ENCODE measurements at regions not wholly inside any gene's neighbourhood (a gene's known extent, or its start where the extent isn't known, plus 50 kb on each side); places are given as distances from the start of the nearest gene placed in this dataset.

DNA sequence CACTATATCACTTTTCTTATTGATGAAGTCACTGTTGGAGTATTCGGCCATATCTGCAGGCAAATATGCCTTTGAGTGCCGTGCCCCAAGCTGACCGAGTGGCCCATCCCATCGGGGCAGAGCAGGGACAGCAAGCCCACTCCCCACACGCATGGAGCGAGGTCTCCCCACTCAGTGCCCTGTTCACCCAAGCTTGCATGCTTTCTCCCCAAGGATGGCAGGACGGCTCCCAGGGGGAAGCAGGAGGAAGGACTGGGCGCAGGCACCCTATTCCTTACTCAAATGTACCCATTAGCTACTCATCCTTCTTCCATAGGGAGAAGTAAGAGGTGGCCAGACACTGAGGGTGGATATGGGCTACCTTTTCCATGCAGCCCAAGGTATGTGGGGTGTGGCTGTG is 309.0 kb downstream of the IRX1 start:
- CTCF ChIA-PET (ENCODE audit: unreplicated experiment), result no interaction called here
- H3K9me2 ChIP-seq (ENCODE audit: insufficient read depth, low read length), result no peaks in the 10 kb centered on the region
- intact Hi-C loops (cut with micrococcal nuclease; ENCODE audit: unreplicated experiment), result no loop called here
- no peaks in the 10 kb centered on the region for H3K9me3 ChIP-seq (ENCODE audit: low read length)
- H3K36me3 ChIP-seq (ENCODE audit: insufficient read depth, low read length), result no peaks in the 10 kb centered on the region
- no peak overlapping the region for H3K27ac ChIP-seq (ENCODE audit: low read depth, low read length, poor library complexity, severe bottlenecking)
- H3K79me2 ChIP-seq (ENCODE audit: insufficient read depth, low read depth, low read length), result no peaks in the 10 kb centered on the region
- no peak overlapping the region for H3K4me3 ChIP-seq (ENCODE audit: low read depth, low read length, poor library complexity, severe bottlenecking)
- TF ChIP-seq EZH2phosphoT487 (IDR thresholded peaks at IDR 0.05; ENCODE audit: borderline replicate concordance, low read depth, low read length), result no peak
- H3K4me1 ChIP-seq (ENCODE audit: insufficient read depth, low read length, poor library complexity, severe bottlenecking), result no peaks in the 10 kb centered on the region
- H3K4me2 ChIP-seq (ENCODE audit: low read length), result no peak overlapping the region
- H4K20me1 ChIP-seq (ENCODE audit: insufficient read depth, low read length), result no peaks in the 10 kb centered on the region
- DNase-seq (ENCODE audit: low spot score), result no peak
- BruUV-seq (replicated peaks), result no TSS peak
- H2AFZ ChIP-seq (ENCODE audit: low read length), result no peak overlapping the region
- POLR2A ChIA-PET, result interaction anchor here (0.6 kb wide), 1 partner anchor 18 kb away, joined by 3 read pairs; no protein-coding TSS in a partner anchor

- H3K9me2 ChIP-seq (ENCODE audit: insufficient read depth, low read length), result no peaks in the 10 kb centered on the region
- H2AFZ ChIP-seq (ENCODE audit: low read length), result no peak overlapping the region
- no TSS peak for BruUV-seq (replicated peaks)
- CTCF ChIA-PET (ENCODE audit: unreplicated experiment), result no interaction called here
- H3K4me2 ChIP-seq (ENCODE audit: low read length), result no peak overlapping the region
- H3K27ac ChIP-seq (ENCODE audit: low read depth, low read length, poor library complexity, severe bottlenecking), result no peak overlapping the region
- H3K9me3 ChIP-seq (ENCODE audit: low read length), result no peaks in the 10 kb centered on the region
- no peaks in the 10 kb centered on the region for H3K79me2 ChIP-seq (ENCODE audit: insufficient read depth, low read depth, low read length)
- no peak overlapping the region for H3K4me3 ChIP-seq (ENCODE audit: low read depth, low read length, poor library complexity, severe bottlenecking)
- H3K36me3 ChIP-seq (ENCODE audit: insufficient read depth, low read length), result no peaks in the 10 kb centered on the region
- POLR2A ChIA-PET, result no interaction called here
- no peak for DNase-seq (ENCODE audit: low spot score)
- H3K4me1 ChIP-seq (ENCODE audit: insufficient read depth, low read length, poor library complexity, severe bottlenecking), result no peaks in the 10 kb centered on the region
- TF ChIP-seq EZH2phosphoT487 (IDR thresholded peaks at IDR 0.05; ENCODE audit: borderline replicate concordance, low read depth, low read length), result no peak
- TF ChIP-seq, protein P1, sequence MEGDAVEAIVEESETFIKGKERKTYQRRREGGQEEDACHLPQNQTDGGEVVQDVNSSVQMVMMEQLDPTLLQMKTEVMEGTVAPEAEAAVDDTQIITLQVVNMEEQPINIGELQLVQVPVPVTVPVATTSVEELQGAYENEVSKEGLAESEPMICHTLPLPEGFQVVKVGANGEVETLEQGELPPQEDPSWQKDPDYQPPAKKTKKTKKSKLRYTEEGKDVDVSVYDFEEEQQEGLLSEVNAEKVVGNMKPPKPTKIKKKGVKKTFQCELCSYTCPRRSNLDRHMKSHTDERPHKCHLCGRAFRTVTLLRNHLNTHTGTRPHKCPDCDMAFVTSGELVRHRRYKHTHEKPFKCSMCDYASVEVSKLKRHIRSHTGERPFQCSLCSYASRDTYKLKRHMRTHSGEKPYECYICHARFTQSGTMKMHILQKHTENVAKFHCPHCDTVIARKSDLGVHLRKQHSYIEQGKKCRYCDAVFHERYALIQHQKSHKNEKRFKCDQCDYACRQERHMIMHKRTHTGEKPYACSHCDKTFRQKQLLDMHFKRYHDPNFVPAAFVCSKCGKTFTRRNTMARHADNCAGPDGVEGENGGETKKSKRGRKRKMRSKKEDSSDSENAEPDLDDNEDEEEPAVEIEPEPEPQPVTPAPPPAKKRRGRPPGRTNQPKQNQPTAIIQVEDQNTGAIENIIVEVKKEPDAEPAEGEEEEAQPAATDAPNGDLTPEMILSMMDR (conservative IDR thresholded peaks at IDR 0.05; ENCODE audit: low read length), result no peak
- intact Hi-C loops (cut with micrococcal nuclease; ENCODE audit: unreplicated experiment), result no loop called here
- no peaks in the 10 kb centered on the region for H4K20me1 ChIP-seq (ENCODE audit: insufficient read depth, low read length)
Observed at GRCh38 chr5:3905031-3905430, 309.4 kb downstream of the IRX1 start.

DNA sequence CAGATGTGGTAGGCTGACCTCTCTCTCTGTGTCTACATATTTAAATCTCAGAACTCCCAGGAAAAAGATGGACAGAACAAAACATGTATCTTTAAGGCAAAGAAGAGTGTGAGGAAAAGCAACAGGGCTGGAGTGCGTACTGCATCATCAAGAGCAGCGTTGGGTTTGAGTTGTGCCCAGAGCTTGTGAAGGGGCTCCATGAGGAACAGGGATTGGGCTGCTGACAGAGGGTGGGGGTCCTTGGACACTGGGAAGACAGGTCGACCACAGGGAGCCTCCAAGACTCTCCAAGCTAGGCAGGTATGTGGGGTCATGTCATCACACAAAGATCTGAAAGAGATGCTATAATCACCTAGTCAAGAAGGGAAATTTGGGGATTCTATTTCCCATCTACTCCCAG is 309.9 kb downstream of the IRX1 start:
- CTCF ChIA-PET (ENCODE audit: unreplicated experiment), result no interaction called here
- no peaks in the 10 kb centered on the region for H3K36me3 ChIP-seq (ENCODE audit: insufficient read depth, low read length)
- H2AFZ ChIP-seq (ENCODE audit: low read length), result no peak overlapping the region
- H3K79me2 ChIP-seq (ENCODE audit: insufficient read depth, low read depth, low read length), result no peaks in the 10 kb centered on the region
- H4K20me1 ChIP-seq (ENCODE audit: insufficient read depth, low read length), result no peaks in the 10 kb centered on the region
- DNase-seq (ENCODE audit: low spot score), result no peak
- intact Hi-C loops (cut with micrococcal nuclease; ENCODE audit: unreplicated experiment), result no loop called here
- no peaks in the 10 kb centered on the region for H3K9me3 ChIP-seq (ENCODE audit: low read length)
- H3K9me2 ChIP-seq (ENCODE audit: insufficient read depth, low read length), result no peaks in the 10 kb centered on the region
- H3K27ac ChIP-seq (ENCODE audit: low read depth, low read length, poor library complexity, severe bottlenecking), result no peak overlapping the region
- TF ChIP-seq, protein P1 (conservative IDR thresholded peaks at IDR 0.05; ENCODE audit: low read length), result no peak
- TF ChIP-seq EZH2phosphoT487 (IDR thresholded peaks at IDR 0.05; ENCODE audit: borderline replicate concordance, low read depth, low read length), result no peak
- no peak overlapping the region for H3K4me2 ChIP-seq (ENCODE audit: low read length)
- no peak overlapping the region for H3K4me3 ChIP-seq (ENCODE audit: low read depth, low read length, poor library complexity, severe bottlenecking)
- POLR2A ChIA-PET, result no interaction called here
- no TSS peak for BruUV-seq (replicated peaks)
- no peaks in the 10 kb centered on the region for H3K4me1 ChIP-seq (ENCODE audit: insufficient read depth, low read length, poor library complexity, severe bottlenecking)

Data from OCI-LY7 (cell line).